ENCODE measurements at regions not wholly inside any gene's neighbourhood (a gene's known extent, or its start where the extent isn't known, plus 50 kb on each side); places are given as distances from the start of the nearest gene placed in this dataset.
A peak's percentile ranks its signal among the peaks of the same experiment; 100 is the strongest.
"Not testable (repeated sequence)": the region's sequence is repeated elsewhere in the genome, so short reads cannot be mapped to it uniquely, and the experiment has no call there.

DNA sequence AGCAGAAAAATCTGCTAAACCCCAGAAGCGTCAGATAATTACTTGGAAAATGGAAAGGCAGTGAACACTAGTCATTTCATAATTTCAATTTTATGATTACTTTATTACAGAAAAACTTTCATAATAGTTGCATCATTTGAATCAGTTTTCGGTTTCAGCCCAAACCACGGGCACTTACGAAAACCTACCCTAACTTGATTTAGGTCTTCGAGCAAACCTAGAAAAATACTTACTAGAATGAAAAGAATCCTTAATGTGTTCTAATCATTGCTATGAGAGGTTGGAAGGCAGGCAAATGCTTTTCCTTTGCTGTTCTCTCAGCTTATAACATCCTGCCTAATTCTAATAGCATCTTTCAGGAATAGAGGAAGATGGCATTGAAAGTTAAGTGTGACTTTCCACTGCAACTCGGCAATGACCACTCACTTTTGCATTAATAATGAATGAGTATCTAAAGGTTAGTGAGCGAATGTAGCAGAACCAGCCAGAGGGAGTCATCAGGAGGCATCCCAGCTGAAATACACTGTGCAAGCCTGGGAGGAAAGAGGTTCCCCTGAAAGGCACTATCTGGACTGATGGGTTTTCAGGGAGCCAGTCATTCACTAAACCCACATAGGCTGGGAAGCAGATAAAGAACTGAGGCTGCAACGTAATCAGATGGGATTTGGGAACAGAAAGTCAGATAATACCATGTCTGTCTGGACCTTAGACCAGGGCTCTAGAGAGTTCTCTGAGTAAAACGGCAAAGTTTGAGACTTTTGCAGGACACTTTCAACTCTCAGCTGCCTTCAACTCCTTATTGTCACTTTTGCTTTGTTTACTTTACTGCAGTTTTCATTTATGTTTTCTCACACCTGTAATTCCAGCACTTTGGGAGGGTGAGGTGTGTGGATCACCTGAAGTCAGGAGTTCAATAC lies 520.8 kb downstream of the RNF144A start:
- no peak for FAIRE-seq
- TF ChIP-seq POLR2A (IDR thresholded peaks at IDR 0.05; ENCODE audit: low read depth, low read length) (no peak), POU2F2 (IDR thresholded peaks at IDR 0.05; ENCODE audit: low read depth, low read length) (no peak), POLR2AphosphoS5 (IDR thresholded peaks at IDR 0.05; ENCODE audit: low read depth, low read length) (no peak), SPI1 (IDR thresholded peaks at IDR 0.05; ENCODE audit: low read depth, low read length) (no peak), PAX5 (IDR thresholded peaks at IDR 0.05; ENCODE audit: insufficient read depth, low read length, severe bottlenecking) (no peak), TAF1 (IDR thresholded peaks at IDR 0.05; ENCODE audit: low read depth, low read length) (no peak)
- no peak for DNase-seq (ENCODE audit: insufficient read length, low spot score)

DNA sequence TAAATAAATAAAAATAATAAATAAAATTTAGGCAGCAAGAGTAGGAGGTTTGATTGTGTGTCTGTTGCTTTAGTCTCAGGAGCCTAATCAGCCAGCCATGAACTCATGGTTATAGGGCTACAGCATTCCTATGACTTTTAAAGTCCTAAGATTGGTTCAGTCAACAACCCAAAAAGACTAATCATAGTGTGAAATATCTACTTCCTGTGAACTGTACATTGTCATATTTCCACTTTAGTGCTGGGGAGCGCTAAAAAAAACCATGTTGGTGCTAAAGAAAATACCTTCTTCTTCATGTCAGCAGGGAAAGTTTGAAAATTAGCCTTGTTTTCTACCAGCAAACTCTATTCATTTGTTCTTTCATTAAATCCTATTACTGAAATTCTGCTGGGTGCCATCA lies 521.6 kb downstream of the RNF144A start:
- no peak for TF ChIP-seq POLR2A (IDR thresholded peaks at IDR 0.05; ENCODE audit: low read depth, low read length)
- no peak for TF ChIP-seq TAF1 (IDR thresholded peaks at IDR 0.05; ENCODE audit: low read depth, low read length)
- TF ChIP-seq SPI1 (IDR thresholded peaks at IDR 0.05; ENCODE audit: low read depth, low read length) = no peak
- TF ChIP-seq PAX5 (IDR thresholded peaks at IDR 0.05; ENCODE audit: insufficient read depth, low read length, severe bottlenecking) = no peak
- no peak for TF ChIP-seq POU2F2 (IDR thresholded peaks at IDR 0.05; ENCODE audit: low read depth, low read length)
- TF ChIP-seq POLR2AphosphoS5 (IDR thresholded peaks at IDR 0.05; ENCODE audit: low read depth, low read length) = no peak
- FAIRE-seq = no peak
- no peak for DNase-seq (ENCODE audit: insufficient read length, low spot score)

DNA sequence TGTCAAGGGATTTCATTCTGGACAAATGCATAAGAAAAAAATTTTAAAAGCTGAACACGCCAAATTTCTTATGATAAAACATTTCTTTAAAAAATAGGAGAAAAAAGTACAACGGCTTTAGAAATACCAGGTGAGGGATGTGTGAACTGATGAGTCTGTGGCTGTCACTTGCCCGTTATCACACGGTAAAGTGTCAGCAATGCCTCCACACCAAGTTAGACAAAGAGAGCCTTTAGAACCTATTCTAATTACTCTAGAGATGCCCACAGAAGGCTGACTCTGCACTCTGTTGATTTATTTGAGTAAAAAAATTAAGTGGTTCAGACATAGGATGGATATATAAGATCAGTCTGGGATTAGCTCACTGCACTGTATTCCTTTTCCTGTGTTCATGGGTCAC lies 523.8 kb downstream of the RNF144A start:
- TF ChIP-seq POLR2AphosphoS5 (IDR thresholded peaks at IDR 0.05; ENCODE audit: low read depth, low read length) = no peak
- TF ChIP-seq PAX5 (IDR thresholded peaks at IDR 0.05; ENCODE audit: insufficient read depth, low read length, severe bottlenecking) = no peak
- no peak for TF ChIP-seq SPI1 (IDR thresholded peaks at IDR 0.05; ENCODE audit: low read depth, low read length)
- TF ChIP-seq TAF1 (IDR thresholded peaks at IDR 0.05; ENCODE audit: low read depth, low read length) = no peak
- TF ChIP-seq POU2F2 (IDR thresholded peaks at IDR 0.05; ENCODE audit: low read depth, low read length) = no peak
- TF ChIP-seq POLR2A (IDR thresholded peaks at IDR 0.05; ENCODE audit: low read depth, low read length) = no peak
- FAIRE-seq (no peak), DNase-seq (ENCODE audit: insufficient read length, low spot score) (no peak)

DNA sequence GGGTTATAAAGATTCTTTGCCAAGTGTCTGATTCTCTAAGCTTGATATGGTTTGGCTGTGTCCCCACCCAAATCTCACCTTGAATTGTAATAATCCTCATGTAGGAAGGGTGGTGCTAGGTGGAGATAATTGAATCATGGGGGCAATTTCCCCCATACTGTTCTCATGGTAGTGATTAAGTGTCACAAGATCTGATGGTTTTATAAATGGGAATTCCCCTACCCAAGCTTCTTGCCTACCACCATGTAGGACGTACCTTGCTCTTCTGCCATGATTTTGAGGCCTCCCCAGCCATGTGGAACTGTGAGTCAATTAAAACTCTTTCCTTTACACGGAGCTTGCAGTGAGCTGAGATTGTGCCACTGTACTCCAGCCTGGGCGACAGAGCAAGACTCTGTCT lies 524.6 kb downstream of the RNF144A start:
- DNase-seq (ENCODE audit: insufficient read length, low spot score); FAIRE-seq: not testable (repeated sequence)

DNA sequence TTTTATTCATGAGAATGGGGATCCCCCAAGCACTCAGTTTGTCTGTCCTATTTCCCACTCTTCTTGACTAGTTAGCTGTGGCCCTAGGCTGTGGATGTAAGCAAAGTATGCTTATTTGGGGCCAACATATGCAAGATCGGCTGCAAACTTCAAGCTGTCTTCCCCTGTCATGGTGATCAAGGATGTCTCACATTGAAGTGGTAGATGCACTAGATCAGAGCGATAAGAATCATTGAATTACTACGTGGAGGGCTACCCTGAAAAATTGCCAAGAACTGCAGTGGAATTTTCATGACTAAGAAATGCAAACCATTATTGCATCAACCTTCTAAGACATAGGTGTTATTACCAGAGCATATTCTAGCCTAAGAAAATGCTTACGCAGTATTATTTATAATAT lies 527.4 kb downstream of the RNF144A start:
- FAIRE-seq = no peak
- no peak for DNase-seq (ENCODE audit: insufficient read length, low spot score)

DNA sequence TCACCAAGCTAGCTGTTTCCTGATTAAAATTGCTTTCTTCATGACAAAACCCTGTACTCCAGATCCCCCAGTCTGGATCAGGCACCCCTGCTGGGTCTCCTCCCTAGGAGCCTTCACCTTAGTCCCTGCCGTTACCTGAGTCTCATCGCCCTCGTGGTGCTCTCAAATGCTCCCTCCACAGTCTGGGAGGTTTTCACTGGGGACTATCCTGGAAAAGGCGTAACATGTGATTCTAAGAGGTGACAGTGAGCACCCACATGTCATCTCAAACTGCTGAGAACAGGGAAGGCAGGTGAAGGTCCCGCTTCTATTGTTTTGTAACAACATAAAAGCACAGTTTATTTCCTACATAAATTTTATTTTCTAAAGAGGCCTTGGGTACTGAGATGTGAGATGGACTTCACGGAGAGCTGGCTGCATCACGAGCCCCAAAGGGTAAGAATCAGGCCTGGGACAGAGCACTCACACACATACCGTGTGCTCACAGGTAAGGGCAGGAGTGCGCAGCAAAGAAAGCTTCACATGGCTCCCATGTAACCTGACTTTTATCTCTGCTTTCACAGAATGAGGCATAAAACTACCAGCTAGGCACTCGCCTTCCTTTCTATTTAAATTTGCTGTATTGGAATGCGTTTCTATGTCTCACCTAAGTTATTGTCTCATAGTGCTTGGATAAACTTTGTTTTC lies 531.5 kb downstream of the RNF144A start:
- FAIRE-seq (no peak), DNase-seq (ENCODE audit: insufficient read length, low spot score) (no peak)
- TF ChIP-seq SPI1 (IDR thresholded peaks at IDR 0.05; ENCODE audit: low read depth, low read length) = no peak
- TF ChIP-seq POLR2AphosphoS5 (IDR thresholded peaks at IDR 0.05; ENCODE audit: low read depth, low read length) = no peak
- TF ChIP-seq PAX5 (IDR thresholded peaks at IDR 0.05; ENCODE audit: insufficient read depth, low read length, severe bottlenecking) = no peak
- no peak for TF ChIP-seq POU2F2 (IDR thresholded peaks at IDR 0.05; ENCODE audit: low read depth, low read length)
- no peak for TF ChIP-seq TAF1 (IDR thresholded peaks at IDR 0.05; ENCODE audit: low read depth, low read length)
- TF ChIP-seq POLR2A (IDR thresholded peaks at IDR 0.05; ENCODE audit: low read depth, low read length) = no peak

More for the DNA sequence above, 527.4 kb downstream of the RNF144A start:
- TF ChIP-seq POU2F2 (IDR thresholded peaks at IDR 0.05; ENCODE audit: low read depth, low read length) (no peak), POLR2AphosphoS5 (IDR thresholded peaks at IDR 0.05; ENCODE audit: low read depth, low read length) (no peak), SPI1 (IDR thresholded peaks at IDR 0.05; ENCODE audit: low read depth, low read length) (no peak), TAF1 (IDR thresholded peaks at IDR 0.05; ENCODE audit: low read depth, low read length) (no peak), POLR2A (IDR thresholded peaks at IDR 0.05; ENCODE audit: low read depth, low read length) (no peak), PAX5 (IDR thresholded peaks at IDR 0.05; ENCODE audit: insufficient read depth, low read length, severe bottlenecking) (no peak)

DNA sequence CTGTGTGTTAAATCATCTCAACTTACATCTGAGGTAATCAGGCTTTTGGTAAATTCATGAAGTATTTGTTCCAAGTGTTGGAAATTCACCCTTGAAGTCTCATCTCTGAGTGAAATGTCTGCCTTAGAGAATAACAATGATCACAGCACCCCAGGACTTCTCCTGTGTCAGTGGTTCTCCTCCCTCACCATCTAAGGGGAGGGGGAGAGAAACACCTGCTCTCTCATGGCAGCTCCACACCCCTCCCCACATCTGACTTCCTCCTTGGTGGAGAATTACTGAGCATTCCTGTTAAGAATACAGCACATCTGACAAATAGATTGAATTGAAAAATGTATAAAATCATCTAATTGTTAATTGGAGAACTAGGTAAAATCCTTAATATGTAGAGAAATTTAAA lies 532.1 kb downstream of the RNF144A start:
- no peak for TF ChIP-seq TAF1 (IDR thresholded peaks at IDR 0.05; ENCODE audit: low read depth, low read length)
- TF ChIP-seq PAX5 (IDR thresholded peaks at IDR 0.05; ENCODE audit: insufficient read depth, low read length, severe bottlenecking) = no peak
- DNase-seq (ENCODE audit: insufficient read length, low spot score) (no peak), FAIRE-seq (no peak)

DNA sequence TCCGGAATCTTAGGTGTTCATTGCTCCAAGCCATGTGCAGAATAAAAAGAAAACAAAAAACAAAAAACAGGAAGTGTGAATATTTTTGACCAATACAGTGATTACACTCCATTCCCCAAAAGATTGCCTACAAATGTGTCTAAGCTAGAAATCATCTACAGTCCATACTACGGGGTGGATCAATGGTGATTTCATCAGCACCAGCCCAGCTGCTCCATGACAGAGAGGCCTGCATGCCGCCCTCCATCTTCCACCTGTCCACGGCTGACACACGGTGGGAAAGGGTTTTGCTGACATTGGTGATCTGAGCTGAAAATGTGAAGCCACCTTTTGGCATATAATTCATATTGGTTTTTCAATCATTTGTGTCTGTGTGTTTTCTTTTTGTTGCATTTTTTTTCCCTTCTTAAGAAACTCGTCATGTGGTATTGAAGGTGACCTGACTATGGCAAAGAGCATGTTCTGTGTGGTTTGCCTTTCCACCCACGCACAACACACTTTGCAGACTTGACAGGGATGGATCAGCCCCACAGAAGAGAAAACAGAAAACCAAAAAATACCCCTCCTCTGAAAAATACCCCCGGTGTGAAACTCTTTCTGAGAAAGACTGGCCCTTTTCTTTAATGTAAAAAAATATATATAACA lies 533.1 kb downstream of the RNF144A start:
- no peak for DNase-seq (ENCODE audit: insufficient read length, low spot score)
- FAIRE-seq = no peak

DNA sequence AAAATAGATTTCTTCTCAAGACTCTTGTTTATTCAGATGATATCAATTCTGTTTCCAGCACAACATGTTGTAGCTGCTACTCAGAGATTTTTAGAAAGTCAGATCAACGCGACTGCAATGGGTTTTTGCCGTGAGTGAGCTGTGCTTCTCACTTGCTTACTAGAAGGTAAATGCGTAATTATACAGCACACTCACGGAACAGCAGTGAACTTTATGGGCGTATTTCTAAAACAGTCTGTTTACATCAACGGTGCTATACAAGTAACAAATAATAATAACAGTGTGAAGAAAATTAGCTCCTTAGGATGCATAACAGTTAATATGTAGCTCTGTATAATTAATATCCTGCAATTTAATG lies 533.6 kb downstream of the RNF144A start:
- TF ChIP-seq TAF1 (IDR thresholded peaks at IDR 0.05; ENCODE audit: low read depth, low read length) (no peak), POU2F2 (IDR thresholded peaks at IDR 0.05; ENCODE audit: low read depth, low read length) (no peak), PAX5 (IDR thresholded peaks at IDR 0.05; ENCODE audit: insufficient read depth, low read length, severe bottlenecking) (no peak), POLR2AphosphoS5 (IDR thresholded peaks at IDR 0.05; ENCODE audit: low read depth, low read length) (no peak), POLR2A (IDR thresholded peaks at IDR 0.05; ENCODE audit: low read depth, low read length) (no peak), SPI1 (IDR thresholded peaks at IDR 0.05; ENCODE audit: low read depth, low read length) (no peak)
- no peak for FAIRE-seq
- no peak for DNase-seq (ENCODE audit: insufficient read length, low spot score)

More for the DNA sequence above, 533.1 kb downstream of the RNF144A start:
- TF ChIP-seq SPI1 (IDR thresholded peaks at IDR 0.05; ENCODE audit: low read depth, low read length) = peak; percentile 68
- TF ChIP-seq POLR2A (IDR thresholded peaks at IDR 0.05; ENCODE audit: low read depth, low read length) = no peak

All from GM12891 (cell line).